ENCODE measurements at regions not wholly inside any gene's neighbourhood (a gene's known extent, or its start where the extent isn't known, plus 50 kb on each side); places are given as distances from the start of the nearest gene placed in this dataset.

DNA sequence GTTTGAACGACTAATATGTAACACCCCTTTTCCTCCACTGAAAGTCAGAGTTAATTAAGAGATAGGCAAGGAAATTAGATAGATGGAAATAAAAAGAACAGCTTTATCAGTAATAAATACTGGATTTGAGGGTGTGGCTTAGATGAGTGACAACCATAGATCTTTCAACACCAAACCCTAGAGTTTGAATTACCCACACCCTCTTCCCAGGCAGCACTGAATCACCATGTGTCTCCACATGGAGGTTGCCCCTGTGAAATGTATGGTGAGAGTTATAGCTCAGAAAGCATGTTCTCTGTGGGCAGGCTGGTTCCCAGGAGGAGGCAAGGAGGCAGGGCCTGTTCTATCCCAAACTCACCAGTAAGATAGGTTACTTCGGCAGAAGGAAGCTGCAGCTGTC is 69.7 kb downstream of the TMEM174 start:
- Histone ChIP-seq H3K9me1 (ENCODE audit: insufficient read depth, low read length) (no peaks in the 10 kb centered on the region), H3K14ac (replicated peaks; ENCODE audit: low read depth, low read length) (no peak overlapping the region), H3K4me3 (ENCODE audit: insufficient read depth, low read depth, low read length) (no peak overlapping the region), H2BK120ac (ENCODE audit: low read depth, low read length) (no peak overlapping the region), H3K36me3 (ENCODE audit: control insufficient read depth, insufficient read depth, low read length) (no peaks in the 10 kb centered on the region), H4K91ac (ENCODE audit: insufficient read depth, low read depth, low read length) (no peak overlapping the region), H2BK15ac (ENCODE audit: low read depth, low read length) (no peak overlapping the region), H2AFZ (replicated peaks; ENCODE audit: low read length, poor library complexity) (no peak overlapping the region), H3K27me3 (ENCODE audit: control insufficient read depth, insufficient read depth, low read length) (peaks cover 19% of the 10 kb centered on the region), H3K9ac (ENCODE audit: low read depth, low read length) (no peak overlapping the region), H2BK5ac (ENCODE audit: low read depth, low read length, poor library complexity, severe bottlenecking) (no peak overlapping the region), H2AK9ac (replicated peaks; ENCODE audit: low read depth, low read length, poor library complexity) (peak overlapping the region; percentile 55), H3K4ac (ENCODE audit: low read depth, low read length) (no peak overlapping the region), H4K5ac (ENCODE audit: low read depth, low read length) (no peak overlapping the region), H3K27ac (ENCODE audit: insufficient read depth, low read length) (no peak overlapping the region), H4K8ac (ENCODE audit: low read depth in 2 of 2, low read length in 2 of 2) (no peak overlapping the region), H3K4me1 (ENCODE audit: control insufficient read depth, insufficient read depth, low read length) (no peaks in the 10 kb centered on the region), H3K56ac (ENCODE audit: extremely low read depth, insufficient read depth, low read length) (no peak overlapping the region), H2BK20ac (ENCODE audit: low read depth, low read length) (no peak overlapping the region), H2AK5ac (ENCODE audit: low read depth, low read length) (no peak overlapping the region), H3K23ac (ENCODE audit: low read depth, low read length) (no peak overlapping the region), H4K20me1 (ENCODE audit: insufficient read depth, low read length) (no peaks in the 10 kb centered on the region), H3K79me1 (ENCODE audit: low read depth in 1 of 2, low read length in 2 of 2) (no peaks in the 10 kb centered on the region), H3K9me3 (ENCODE audit: control insufficient read depth, insufficient read depth, low read length) (no peaks in the 10 kb centered on the region), H3K4me2 (ENCODE audit: low read depth, low read length) (no peak overlapping the region), H3K18ac (ENCODE audit: low read depth, low read length) (no peak overlapping the region)
- no peak for DNase-seq
- no CpG with 5 or more reads among the region's 2 CpGs for WGBS, 2 experiments (ENCODE audit: extremely low coverage in 2 of 2, insufficient read length in 1 of 2)
- in situ Hi-C loops (cut with MboI; ENCODE audit: low sequenced_read_pairs), result no loop called here
- ChIA-PET POLR2A (ENCODE audit: unreplicated experiment) (no interaction called here), CTCF (no interaction called here)
- dilution Hi-C loops (cut with HindIII; ENCODE audit: low sequenced_read_pairs, unreplicated experiment), result no loop called here
- no peak for ATAC-seq (ENCODE audit: low read depth)
- TF ChIP-seq POLR2A (IDR thresholded peaks at IDR 0.05; ENCODE audit: low read depth, low read length) (no peak), MAZ (IDR thresholded peaks at IDR 0.05; ENCODE audit: borderline replicate concordance, low read depth, low read length) (no peak), MAFK (IDR thresholded peaks at IDR 0.05; ENCODE audit: low read depth, low read length) (no peak), RFX5 (IDR thresholded peaks at IDR 0.05; ENCODE audit: low read depth, low read length) (no peak), RAD21 (IDR thresholded peaks at IDR 0.05; ENCODE audit: low read length) (no peak), BHLHE40 (IDR thresholded peaks at IDR 0.05; ENCODE audit: low read depth, low read length) (no peak), NFE2L2 (IDR thresholded peaks at IDR 0.05; ENCODE audit: low read depth, low read length) (no peak)
- TF ChIP-seq, protein P1, sequence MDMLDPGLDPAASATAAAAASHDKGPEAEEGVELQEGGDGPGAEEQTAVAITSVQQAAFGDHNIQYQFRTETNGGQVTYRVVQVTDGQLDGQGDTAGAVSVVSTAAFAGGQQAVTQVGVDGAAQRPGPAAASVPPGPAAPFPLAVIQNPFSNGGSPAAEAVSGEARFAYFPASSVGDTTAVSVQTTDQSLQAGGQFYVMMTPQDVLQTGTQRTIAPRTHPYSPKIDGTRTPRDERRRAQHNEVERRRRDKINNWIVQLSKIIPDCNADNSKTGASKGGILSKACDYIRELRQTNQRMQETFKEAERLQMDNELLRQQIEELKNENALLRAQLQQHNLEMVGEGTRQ (IDR thresholded peaks at IDR 0.05; ENCODE audit: low read depth, low read length), result no peak
- TF ChIP-seq, protein P2, sequence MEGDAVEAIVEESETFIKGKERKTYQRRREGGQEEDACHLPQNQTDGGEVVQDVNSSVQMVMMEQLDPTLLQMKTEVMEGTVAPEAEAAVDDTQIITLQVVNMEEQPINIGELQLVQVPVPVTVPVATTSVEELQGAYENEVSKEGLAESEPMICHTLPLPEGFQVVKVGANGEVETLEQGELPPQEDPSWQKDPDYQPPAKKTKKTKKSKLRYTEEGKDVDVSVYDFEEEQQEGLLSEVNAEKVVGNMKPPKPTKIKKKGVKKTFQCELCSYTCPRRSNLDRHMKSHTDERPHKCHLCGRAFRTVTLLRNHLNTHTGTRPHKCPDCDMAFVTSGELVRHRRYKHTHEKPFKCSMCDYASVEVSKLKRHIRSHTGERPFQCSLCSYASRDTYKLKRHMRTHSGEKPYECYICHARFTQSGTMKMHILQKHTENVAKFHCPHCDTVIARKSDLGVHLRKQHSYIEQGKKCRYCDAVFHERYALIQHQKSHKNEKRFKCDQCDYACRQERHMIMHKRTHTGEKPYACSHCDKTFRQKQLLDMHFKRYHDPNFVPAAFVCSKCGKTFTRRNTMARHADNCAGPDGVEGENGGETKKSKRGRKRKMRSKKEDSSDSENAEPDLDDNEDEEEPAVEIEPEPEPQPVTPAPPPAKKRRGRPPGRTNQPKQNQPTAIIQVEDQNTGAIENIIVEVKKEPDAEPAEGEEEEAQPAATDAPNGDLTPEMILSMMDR (conservative IDR thresholded peaks at IDR 0.05; ENCODE audit: low read depth, low read length), result no peak
- TF ChIP-seq, protein P3, sequence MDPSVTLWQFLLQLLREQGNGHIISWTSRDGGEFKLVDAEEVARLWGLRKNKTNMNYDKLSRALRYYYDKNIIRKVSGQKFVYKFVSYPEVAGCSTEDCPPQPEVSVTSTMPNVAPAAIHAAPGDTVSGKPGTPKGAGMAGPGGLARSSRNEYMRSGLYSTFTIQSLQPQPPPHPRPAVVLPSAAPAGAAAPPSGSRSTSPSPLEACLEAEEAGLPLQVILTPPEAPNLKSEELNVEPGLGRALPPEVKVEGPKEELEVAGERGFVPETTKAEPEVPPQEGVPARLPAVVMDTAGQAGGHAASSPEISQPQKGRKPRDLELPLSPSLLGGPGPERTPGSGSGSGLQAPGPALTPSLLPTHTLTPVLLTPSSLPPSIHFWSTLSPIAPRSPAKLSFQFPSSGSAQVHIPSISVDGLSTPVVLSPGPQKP (IDR thresholded peaks at IDR 0.05; ENCODE audit: borderline replicate concordance, low read depth, low read length), result no peak
- BruUV-seq (replicated peaks), result no TSS peak
- intact Hi-C loops (cut with micrococcal nuclease), result no loop called here

All from IMR-90 (cell line).